IMR-90 (cell line): ENCODE measurements at regions not wholly inside any gene's neighbourhood (a gene's known extent, or its start where the extent isn't known, plus 50 kb on each side); places are given as distances from the start of the nearest gene placed in this dataset.

ENCODE experiments used
- BHLHE40 ChIP-seq: fragments of 150-350 bp; IDR thresholded peaks from 2 replicates; pipeline ENCODE4 v1.6.1; 2016; ENCODE audit warnings: mild to moderate bottlenecking, low read depth, low read length
- CEBPB ChIP-seq: IDR thresholded peaks from 2 replicates; pipeline ENCODE4 v1.6.1; 2012; ENCODE audit warnings: low read depth, low read length, improper control_type of control experiment
- FOS ChIP-seq: fragments of 150-350 bp; IDR thresholded peaks from 2 replicates; pipeline ENCODE4 v1.6.1; 2016; ENCODE audit warnings: low read depth, low read length
- MAFK ChIP-seq: IDR thresholded peaks from 2 replicates; pipeline ENCODE4 v1.6.1; 2012; ENCODE audit warnings: low read depth, low read length, improper control_type of control experiment
- MAZ ChIP-seq: IDR thresholded peaks from 2 replicates; pipeline ENCODE4 v1.6.1; 2012; ENCODE audit warnings: low read depth, mild to moderate bottlenecking, low read length, improper control_type of control experiment, moderate library complexity, borderline replicate concordance
- MXI1 ChIP-seq: IDR thresholded peaks from 2 replicates; pipeline ENCODE4 v1.6.1; 2012; ENCODE audit warnings: low read depth, mild to moderate bottlenecking, low read length, moderate library complexity, borderline replicate concordance
- NFE2L2 ChIP-seq: fragments of 150-350 bp; IDR thresholded peaks from 2 replicates; pipeline ENCODE4 v1.6.1; 2016; ENCODE audit warnings: low read depth, mild to moderate bottlenecking, low read length
- POLR2A ChIP-seq: IDR thresholded peaks from 2 replicates; pipeline ENCODE4 v1.6.1; 2012; ENCODE audit warnings: mild to moderate bottlenecking, low read depth, low read length
- RAD21 ChIP-seq: IDR thresholded peaks from 2 replicates; pipeline ENCODE4 v1.6.1; 2012; ENCODE audit warnings: low read length, improper control_type of control experiment
- RFX5 ChIP-seq: IDR thresholded peaks from 2 replicates; pipeline ENCODE4 v1.8.0; 2012; ENCODE audit warnings: low read depth, mild to moderate bottlenecking, low read length, moderate library complexity
- SMC3 ChIP-seq: fragments of 150-350 bp; IDR thresholded peaks from 2 replicates; pipeline ENCODE4 v1.6.1; 2016; ENCODE audit warnings: low read depth, mild to moderate bottlenecking, antibody characterized with exemption, low read length, moderate library complexity
- TF ChIP-seq, protein P1 (sequence below): conservative IDR thresholded peaks from 2 replicates; pipeline ENCODE4 v1.5.1; 2012; ENCODE audit warnings: mild to moderate bottlenecking, low read depth, low read length, improper control_type of control experiment
- TF ChIP-seq, protein P2 (sequence below): fragments of 150-350 bp; IDR thresholded peaks from 2 replicates; pipeline ENCODE4 v1.6.1; 2017; ENCODE audit warnings: mild to moderate bottlenecking, antibody characterized with exemption, low read length, low read depth
- TF ChIP-seq, protein P3 (sequence below): fragments of 150-350 bp; IDR thresholded peaks from 2 replicates; pipeline ENCODE4 v1.6.1; 2016; ENCODE audit warnings: low read depth, mild to moderate bottlenecking, low read length, moderate library complexity, borderline replicate concordance

DNA sequence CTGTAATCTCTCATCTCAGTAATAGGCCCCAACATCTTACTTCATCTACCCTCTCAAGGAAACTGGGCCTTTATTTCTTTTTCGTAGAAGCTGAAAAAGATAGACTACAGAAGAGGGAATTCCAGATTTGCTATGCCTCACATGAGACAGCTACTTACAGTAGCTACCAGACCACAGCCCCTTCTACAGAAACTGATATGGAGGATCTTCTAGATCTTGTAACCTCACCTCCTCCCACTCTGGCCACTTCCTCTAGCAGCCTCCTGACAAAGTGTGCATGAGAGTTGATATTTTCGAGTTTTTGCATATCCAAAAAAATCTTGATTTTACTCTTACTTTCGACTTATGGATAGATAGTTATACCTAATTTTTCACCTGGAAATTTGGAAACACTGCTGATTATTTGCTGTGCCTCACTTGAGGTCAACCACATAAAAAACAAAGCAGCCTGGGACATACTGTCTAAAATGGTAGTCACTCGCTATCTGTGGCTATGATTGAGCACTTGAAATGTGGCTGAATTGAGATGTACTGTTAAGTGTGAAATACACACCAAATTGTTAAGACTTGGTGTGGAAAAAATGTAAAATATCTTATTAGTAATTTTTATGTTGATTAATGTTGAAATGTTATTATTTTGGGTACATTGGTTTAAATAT lies 86.3 kb upstream of the NID2 start:
- no peak for TF ChIP-seq POLR2A
- TF ChIP-seq, protein P1, sequence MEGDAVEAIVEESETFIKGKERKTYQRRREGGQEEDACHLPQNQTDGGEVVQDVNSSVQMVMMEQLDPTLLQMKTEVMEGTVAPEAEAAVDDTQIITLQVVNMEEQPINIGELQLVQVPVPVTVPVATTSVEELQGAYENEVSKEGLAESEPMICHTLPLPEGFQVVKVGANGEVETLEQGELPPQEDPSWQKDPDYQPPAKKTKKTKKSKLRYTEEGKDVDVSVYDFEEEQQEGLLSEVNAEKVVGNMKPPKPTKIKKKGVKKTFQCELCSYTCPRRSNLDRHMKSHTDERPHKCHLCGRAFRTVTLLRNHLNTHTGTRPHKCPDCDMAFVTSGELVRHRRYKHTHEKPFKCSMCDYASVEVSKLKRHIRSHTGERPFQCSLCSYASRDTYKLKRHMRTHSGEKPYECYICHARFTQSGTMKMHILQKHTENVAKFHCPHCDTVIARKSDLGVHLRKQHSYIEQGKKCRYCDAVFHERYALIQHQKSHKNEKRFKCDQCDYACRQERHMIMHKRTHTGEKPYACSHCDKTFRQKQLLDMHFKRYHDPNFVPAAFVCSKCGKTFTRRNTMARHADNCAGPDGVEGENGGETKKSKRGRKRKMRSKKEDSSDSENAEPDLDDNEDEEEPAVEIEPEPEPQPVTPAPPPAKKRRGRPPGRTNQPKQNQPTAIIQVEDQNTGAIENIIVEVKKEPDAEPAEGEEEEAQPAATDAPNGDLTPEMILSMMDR: no peak
- no peak for TF ChIP-seq RFX5
- TF ChIP-seq, protein P2, sequence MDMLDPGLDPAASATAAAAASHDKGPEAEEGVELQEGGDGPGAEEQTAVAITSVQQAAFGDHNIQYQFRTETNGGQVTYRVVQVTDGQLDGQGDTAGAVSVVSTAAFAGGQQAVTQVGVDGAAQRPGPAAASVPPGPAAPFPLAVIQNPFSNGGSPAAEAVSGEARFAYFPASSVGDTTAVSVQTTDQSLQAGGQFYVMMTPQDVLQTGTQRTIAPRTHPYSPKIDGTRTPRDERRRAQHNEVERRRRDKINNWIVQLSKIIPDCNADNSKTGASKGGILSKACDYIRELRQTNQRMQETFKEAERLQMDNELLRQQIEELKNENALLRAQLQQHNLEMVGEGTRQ: no peak
- no peak for TF ChIP-seq BHLHE40
- TF ChIP-seq, protein P3, sequence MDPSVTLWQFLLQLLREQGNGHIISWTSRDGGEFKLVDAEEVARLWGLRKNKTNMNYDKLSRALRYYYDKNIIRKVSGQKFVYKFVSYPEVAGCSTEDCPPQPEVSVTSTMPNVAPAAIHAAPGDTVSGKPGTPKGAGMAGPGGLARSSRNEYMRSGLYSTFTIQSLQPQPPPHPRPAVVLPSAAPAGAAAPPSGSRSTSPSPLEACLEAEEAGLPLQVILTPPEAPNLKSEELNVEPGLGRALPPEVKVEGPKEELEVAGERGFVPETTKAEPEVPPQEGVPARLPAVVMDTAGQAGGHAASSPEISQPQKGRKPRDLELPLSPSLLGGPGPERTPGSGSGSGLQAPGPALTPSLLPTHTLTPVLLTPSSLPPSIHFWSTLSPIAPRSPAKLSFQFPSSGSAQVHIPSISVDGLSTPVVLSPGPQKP: no peak
- TF ChIP-seq FOS: no peak
- no peak for TF ChIP-seq CEBPB
- no peak for TF ChIP-seq MXI1
- TF ChIP-seq MAZ: no peak
- no peak for TF ChIP-seq SMC3
- no peak for TF ChIP-seq RAD21
- no peak for TF ChIP-seq MAFK
- TF ChIP-seq NFE2L2: no peak
